ENCODE measurements at regions not wholly inside any gene's neighbourhood (a gene's known extent, or its start where the extent isn't known, plus 50 kb on each side); places are given as distances from the start of the nearest gene placed in this dataset.

DNA sequence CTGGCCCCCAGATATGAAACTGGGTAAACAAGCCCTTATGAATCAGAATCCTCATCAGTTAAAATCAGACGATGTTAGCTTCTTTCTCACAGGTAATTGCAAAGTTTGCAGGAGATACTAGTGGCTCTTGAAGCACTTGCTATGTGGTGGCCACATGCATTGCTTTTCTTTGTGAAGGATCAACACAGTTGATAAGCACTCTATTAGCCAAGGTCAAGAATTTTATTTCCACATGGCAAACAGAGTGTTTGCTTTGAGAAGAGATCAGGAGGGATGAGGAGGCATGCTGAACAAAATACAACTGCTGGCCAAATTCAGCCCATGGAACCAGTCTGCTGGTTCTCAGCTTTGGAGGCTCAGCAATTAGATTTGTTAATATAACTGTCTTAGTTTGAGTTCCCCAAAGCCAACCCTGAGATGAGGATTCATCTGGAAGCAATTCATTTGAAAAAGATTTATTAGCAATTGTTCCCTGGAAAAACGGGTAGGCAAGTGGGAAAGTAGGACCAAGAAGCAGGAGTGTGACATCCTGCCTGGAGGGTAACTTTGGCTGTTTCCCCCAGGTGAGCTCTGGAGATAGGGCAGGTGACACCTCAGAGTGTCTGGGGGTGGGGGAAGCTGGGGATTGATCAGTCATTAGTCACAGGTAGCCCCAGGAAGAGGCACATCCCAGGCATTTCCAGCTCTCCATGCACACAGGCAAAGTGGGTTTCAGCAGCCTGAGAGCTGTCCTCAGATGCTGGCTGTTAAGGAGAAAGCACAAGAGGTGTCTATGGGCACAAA lies 180.3 kb downstream of the ABHD5 start:
- no peak for TF ChIP-seq EZH2phosphoT487 (IDR thresholded peaks at IDR 0.05; ENCODE audit: low read depth, severe bottlenecking, unreplicated experiment)
- no peak for TF ChIP-seq CTCF (IDR thresholded peaks at IDR 0.05; ENCODE audit: poor library complexity)

All from hepatocyte (in vitro differentiated cells).